ENCODE measurements at regions not wholly inside any gene's neighbourhood (a gene's known extent, or its start where the extent isn't known, plus 50 kb on each side); places are given as distances from the start of the nearest gene placed in this dataset.

DNA sequence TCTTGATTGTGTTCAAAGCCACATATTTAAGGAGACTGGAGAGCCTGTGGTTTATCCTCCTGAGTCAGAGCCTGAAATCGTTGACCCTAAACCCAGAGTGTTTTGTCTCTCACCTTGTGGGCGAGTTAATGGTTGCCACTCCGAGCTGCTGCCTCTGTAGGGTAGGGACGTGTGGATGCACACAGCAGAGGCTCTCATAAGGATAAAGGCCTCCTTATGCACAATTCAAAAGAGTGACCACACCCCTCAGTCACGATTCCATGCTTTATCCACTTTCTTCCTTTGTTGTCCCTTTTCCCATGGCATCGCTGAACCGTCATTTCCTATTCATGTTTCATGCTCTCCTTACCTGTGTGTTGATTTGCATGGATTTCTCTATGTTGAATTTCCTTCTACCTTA lies 805.0 kb upstream of the RBFOX1 start:
- no peak overlapping the region for H3K4me2 ChIP-seq (ENCODE audit: low read length)
- H3F3A ChIP-seq (ENCODE audit: low read length, unreplicated experiment): no peaks in the 10 kb centered on the region
- H3K4me3 ChIP-seq (ENCODE audit: low read length): no peak overlapping the region
- no peaks in the 10 kb centered on the region for H3K79me2 ChIP-seq (ENCODE audit: low read length)
- H2AFZ ChIP-seq (ENCODE audit: low read length): no peak overlapping the region
- no TSS peak for BruUV-seq (replicated peaks)
- no peak for DNase-seq
- intact Hi-C loops (cut with micrococcal nuclease): no loop called here
- no peaks in the 10 kb centered on the region for H3K36me3 ChIP-seq (ENCODE audit: low read depth, low read length)
- no peaks in the 10 kb centered on the region for H3K27me3 ChIP-seq (ENCODE audit: low read length)
- ChIA-PET CTCF (no interaction called here), POLR2A (ENCODE audit: unreplicated experiment) (no interaction called here)
- no peaks in the 10 kb centered on the region for H3K4me1 ChIP-seq (ENCODE audit: insufficient read depth, low read length)
- H4K20me1 ChIP-seq (ENCODE audit: low read length): no peaks in the 10 kb centered on the region
- H3K9me2 ChIP-seq (replicated peaks; ENCODE audit: low read length): no peaks in the 10 kb centered on the region
- no peak for ATAC-seq
- no peak overlapping the region for H3K27ac ChIP-seq (ENCODE audit: low read length)
- no peak overlapping the region for H3K9ac ChIP-seq (ENCODE audit: low read length)
- TF ChIP-seq EZH2phosphoT487 (IDR thresholded peaks at IDR 0.05; ENCODE audit: borderline replicate concordance, low read length): no peak
- no peaks in the 10 kb centered on the region; the same call in 1 of the 2 replicates for H3K9me3 ChIP-seq (ENCODE audit: low read length)

DNA sequence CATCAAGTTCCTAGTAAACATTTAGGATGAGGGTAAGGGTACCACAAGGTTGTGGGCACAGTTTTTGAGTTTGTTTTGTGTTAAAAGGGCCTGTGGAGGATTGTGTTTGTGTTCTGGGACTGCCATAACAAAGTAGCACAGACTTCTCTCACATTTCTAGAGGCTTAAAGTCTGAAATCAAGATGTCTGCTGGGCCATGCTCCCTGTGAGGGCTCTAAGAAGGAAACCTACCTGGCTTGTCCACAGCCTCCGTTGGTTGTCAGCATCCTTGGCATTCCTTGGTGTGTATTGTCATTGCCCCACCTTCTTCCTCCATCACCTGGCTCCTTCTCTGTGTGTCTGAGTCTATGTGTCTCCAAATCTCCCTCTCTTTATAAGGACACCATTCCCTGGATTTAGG lies 808.1 kb upstream of the RBFOX1 start:
- ATAC-seq: no peak

DNA sequence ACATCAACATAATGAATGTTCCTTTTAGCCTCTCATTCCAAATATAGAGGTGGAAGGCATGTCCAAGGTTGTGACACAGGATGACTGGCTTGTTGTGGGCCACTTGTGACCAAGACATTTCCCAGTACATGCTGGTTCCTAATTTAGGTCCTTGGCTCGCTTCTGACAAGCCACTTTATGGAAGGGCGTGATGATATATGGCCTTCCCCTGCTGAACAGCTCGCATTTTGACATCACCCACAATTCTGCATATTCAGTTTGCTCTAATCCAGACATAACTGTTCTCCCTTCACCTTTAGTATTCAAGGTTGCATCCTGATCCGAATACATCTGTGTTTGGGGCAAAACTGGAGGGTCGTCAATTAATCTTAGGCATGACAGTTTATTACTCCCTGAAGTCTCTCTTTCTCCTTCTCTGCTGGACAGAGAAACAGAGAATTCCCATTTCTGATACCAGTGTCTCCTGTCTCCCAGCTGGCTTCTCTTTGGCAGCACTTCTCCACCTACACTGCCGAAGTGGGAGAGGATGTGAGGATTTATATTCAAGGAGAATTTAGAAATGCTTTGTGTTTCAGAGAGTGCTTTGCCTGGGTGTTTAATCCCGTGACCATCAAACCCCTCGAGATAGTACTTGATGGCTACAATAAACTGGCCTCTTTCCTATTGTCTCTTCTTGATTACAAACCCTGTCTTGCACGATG lies 815.5 kb upstream of the RBFOX1 start:
- ATAC-seq (no peak), DNase-seq (no peak)
- no peaks in the 10 kb centered on the region for H3K9me3 ChIP-seq (ENCODE audit: low read length)
- intact Hi-C loops (cut with micrococcal nuclease): no loop called here
- H3K27ac ChIP-seq (ENCODE audit: low read length): no peak overlapping the region
- TF ChIP-seq, protein P1, sequence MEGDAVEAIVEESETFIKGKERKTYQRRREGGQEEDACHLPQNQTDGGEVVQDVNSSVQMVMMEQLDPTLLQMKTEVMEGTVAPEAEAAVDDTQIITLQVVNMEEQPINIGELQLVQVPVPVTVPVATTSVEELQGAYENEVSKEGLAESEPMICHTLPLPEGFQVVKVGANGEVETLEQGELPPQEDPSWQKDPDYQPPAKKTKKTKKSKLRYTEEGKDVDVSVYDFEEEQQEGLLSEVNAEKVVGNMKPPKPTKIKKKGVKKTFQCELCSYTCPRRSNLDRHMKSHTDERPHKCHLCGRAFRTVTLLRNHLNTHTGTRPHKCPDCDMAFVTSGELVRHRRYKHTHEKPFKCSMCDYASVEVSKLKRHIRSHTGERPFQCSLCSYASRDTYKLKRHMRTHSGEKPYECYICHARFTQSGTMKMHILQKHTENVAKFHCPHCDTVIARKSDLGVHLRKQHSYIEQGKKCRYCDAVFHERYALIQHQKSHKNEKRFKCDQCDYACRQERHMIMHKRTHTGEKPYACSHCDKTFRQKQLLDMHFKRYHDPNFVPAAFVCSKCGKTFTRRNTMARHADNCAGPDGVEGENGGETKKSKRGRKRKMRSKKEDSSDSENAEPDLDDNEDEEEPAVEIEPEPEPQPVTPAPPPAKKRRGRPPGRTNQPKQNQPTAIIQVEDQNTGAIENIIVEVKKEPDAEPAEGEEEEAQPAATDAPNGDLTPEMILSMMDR (conservative IDR thresholded peaks at IDR 0.05; ENCODE audit: low read depth, low read length): no peak
- TF ChIP-seq EZH2 (IDR thresholded peaks at IDR 0.05; ENCODE audit: low read length, unreplicated experiment) (no peak), EZH2phosphoT487 (IDR thresholded peaks at IDR 0.05; ENCODE audit: borderline replicate concordance, low read length) (no peak)
- no peaks in the 10 kb centered on the region for H3K9me2 ChIP-seq (replicated peaks; ENCODE audit: low read length)
- no peak overlapping the region for H3K9ac ChIP-seq (ENCODE audit: low read length)
- ChIA-PET CTCF (no interaction called here), POLR2A (ENCODE audit: unreplicated experiment) (no interaction called here)
- H3F3A ChIP-seq (ENCODE audit: low read length, unreplicated experiment): no peaks in the 10 kb centered on the region
- H3K36me3 ChIP-seq (ENCODE audit: low read depth, low read length): no peaks in the 10 kb centered on the region
- no TSS peak for BruUV-seq (replicated peaks)
- no peaks in the 10 kb centered on the region for H4K20me1 ChIP-seq (ENCODE audit: low read length)
- H3K79me2 ChIP-seq (ENCODE audit: low read length): no peaks in the 10 kb centered on the region
- H3K27me3 ChIP-seq (ENCODE audit: low read length): no peaks in the 10 kb centered on the region
- H2AFZ ChIP-seq (ENCODE audit: low read length): no peak overlapping the region
- H3K4me3 ChIP-seq (ENCODE audit: low read length): no peak overlapping the region
- no peak overlapping the region for H3K4me2 ChIP-seq (ENCODE audit: low read length)
- no peaks in the 10 kb centered on the region for H3K4me1 ChIP-seq (ENCODE audit: insufficient read depth, low read length)

More for the DNA sequence above, 808.1 kb upstream of the RBFOX1 start:
- H3K4me2 ChIP-seq (ENCODE audit: low read length): no peak overlapping the region
- H3K9me3 ChIP-seq (ENCODE audit: low read length): no peaks in the 10 kb centered on the region; the same call in 1 of the 2 replicates
- H3K4me3 ChIP-seq (ENCODE audit: low read length): no peak overlapping the region
- H3K36me3 ChIP-seq (ENCODE audit: low read depth, low read length): no peaks in the 10 kb centered on the region
- intact Hi-C loops (cut with micrococcal nuclease): no loop called here
- H3K4me1 ChIP-seq (ENCODE audit: insufficient read depth, low read length): no peaks in the 10 kb centered on the region
- TF ChIP-seq, protein P1 (conservative IDR thresholded peaks at IDR 0.05; ENCODE audit: low read depth, low read length): no peak
- TF ChIP-seq EZH2 (IDR thresholded peaks at IDR 0.05; ENCODE audit: low read length, unreplicated experiment) (no peak), EZH2phosphoT487 (IDR thresholded peaks at IDR 0.05; ENCODE audit: borderline replicate concordance, low read length) (no peak)
- ChIA-PET POLR2A (ENCODE audit: unreplicated experiment) (no interaction called here), CTCF (no interaction called here)
- no peaks in the 10 kb centered on the region for H3K27me3 ChIP-seq (ENCODE audit: low read length)
- H3F3A ChIP-seq (ENCODE audit: low read length, unreplicated experiment): no peaks in the 10 kb centered on the region
- H3K27ac ChIP-seq (ENCODE audit: low read length): no peak overlapping the region
- no peak overlapping the region for H2AFZ ChIP-seq (ENCODE audit: low read length)
- no peak overlapping the region for H3K9ac ChIP-seq (ENCODE audit: low read length)
- DNase-seq: no peak
- H3K79me2 ChIP-seq (ENCODE audit: low read length): no peaks in the 10 kb centered on the region
- no peaks in the 10 kb centered on the region for H4K20me1 ChIP-seq (ENCODE audit: low read length)
- no TSS peak for BruUV-seq (replicated peaks)
- H3K9me2 ChIP-seq (replicated peaks; ENCODE audit: low read length): no peaks in the 10 kb centered on the region
